ENCODE measurements at regions not wholly inside any gene's neighbourhood (a gene's known extent, or its start where the extent isn't known, plus 50 kb on each side); places are given as distances from the start of the nearest gene placed in this dataset.

- no peak for DNase-seq (ENCODE audit: low spot score)
These were observed 110.1 kb upstream of the ATP1A1 start for GRCh38 chr1:116262995-116263385.

GRCh38 chr1:116265931-116266863, 106.8 kb upstream of the ATP1A1 start:
- DNase-seq (ENCODE audit: low spot score), result no peak

DNA sequence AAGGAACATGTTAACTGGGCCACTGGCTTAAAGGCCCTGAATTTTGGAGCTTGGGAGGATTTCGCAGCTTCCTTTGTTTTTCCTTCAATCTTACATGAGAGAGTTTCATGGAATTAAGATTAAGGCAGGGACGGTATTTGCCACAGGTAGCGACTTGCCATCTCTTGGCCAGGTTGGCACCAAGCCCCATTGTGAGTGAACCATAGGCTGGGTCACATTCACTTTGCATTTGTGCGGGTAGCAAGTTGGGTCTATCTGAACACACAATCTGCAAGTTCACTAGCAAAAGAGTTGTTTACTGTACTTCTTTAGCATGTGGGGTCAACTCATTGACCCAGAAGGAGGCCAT, 106.2 kb upstream of the ATP1A1 start:
- DNase-seq (ENCODE audit: low spot score), result no peak

GRCh38 chr1:116268211-116268610, 104.8 kb upstream of the ATP1A1 start:
- DNase-seq (ENCODE audit: low spot score), result no peak

GRCh38 chr1:116270316-116271057, 102.6 kb upstream of the ATP1A1 start:
- no peak for DNase-seq (ENCODE audit: low spot score)

GRCh38 chr1:116273042-116273783, 99.8 kb upstream of the ATP1A1 start:
- DNase-seq (ENCODE audit: low spot score), result no peak

DNA sequence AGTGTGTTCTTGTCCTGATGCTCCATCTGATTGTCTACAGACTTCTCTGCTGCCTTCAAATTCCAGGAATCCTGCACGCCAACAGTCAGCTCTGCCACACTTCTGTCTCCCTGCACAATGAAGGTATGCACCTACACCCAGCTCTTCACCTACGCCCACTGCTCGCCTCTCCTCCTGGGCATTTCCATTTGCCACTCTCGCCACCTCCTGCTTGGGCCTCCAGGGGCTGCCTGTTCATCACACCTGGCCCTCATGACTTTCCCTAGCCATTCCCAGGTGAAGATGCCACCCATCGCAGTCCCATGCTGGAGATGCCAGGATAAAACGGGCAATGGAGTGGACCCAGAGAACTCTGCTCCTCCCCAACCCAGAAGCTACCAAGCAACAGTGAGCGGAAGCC, 96.5 kb upstream of the ATP1A1 start:
- DNase-seq (ENCODE audit: low spot score), result no peak

- DNase-seq (ENCODE audit: low spot score), result no peak
These were observed 95.1 kb upstream of the ATP1A1 start for GRCh38 chr1:116277840-116278540.

- no peak for DNase-seq (ENCODE audit: low spot score)
These were observed 94.5 kb upstream of the ATP1A1 start for GRCh38 chr1:116278541-116278866.

GRCh38 chr1:116279715-116280114, 93.3 kb upstream of the ATP1A1 start:
- no peak for DNase-seq (ENCODE audit: low spot score)

GRCh38 chr1:116284819-116285390, 88.1 kb upstream of the ATP1A1 start:
- no peak for DNase-seq (ENCODE audit: low spot score)

DNA sequence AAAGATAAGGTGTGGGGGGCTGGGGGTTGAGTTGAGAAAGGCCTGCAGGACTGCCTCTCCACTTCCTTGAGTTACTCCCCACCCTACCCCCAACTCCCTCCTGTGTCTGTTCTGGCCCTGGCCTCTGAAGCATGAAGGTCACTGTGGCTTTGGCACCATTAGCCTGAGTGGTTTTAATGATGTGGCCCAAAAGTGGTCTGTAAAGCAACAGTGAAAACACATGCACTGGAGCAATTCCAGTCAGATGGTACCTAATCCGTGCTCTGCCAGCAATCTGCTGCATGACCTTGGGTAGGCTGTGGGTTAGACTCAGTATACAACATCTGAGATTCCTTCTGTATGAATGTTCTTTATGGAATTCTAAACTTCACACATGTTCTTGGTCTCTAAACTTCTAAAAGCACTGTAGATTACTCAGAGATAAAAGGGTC, 86.5 kb upstream of the ATP1A1 start:
- no peak for DNase-seq (ENCODE audit: low spot score)

DNA sequence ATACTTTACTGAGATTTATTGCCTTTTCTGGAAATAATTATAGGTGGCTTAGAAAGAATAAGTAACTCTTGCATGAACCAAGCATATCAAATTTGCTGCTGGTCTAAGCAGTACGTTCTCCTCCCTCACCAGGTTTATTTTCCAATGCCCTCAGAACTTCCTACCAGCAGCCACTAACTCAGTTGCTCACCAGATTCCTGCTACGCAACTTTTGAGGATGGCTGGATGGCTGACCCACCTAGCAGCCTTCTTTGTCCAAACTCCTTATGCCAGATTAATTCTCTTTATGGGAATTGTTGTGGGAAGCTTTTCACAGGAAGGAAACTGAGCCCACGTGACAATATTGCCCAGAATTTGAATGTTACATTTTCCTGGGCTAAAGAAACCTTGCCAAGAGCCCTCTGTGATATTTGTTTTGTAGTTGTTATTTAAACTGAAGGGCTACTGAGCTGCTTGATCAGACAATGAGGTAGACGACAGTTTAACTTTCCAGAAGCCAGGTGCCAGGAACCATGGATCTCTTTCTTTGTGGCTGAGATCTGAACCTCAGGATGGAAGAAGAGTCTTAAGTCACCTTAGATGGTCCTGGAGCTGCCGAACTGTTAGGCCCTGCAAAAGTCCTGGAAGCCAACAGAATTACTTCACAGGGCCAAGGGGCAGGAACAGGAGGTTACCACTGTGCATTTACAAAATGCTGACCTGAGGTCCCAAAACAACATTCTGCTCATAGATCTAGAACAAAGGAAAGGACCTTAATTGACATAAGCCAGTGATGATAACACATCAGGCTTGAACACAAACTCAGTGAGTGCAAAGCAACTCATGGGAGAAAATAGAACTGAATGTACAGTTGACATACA, 85.5 kb upstream of the ATP1A1 start:
- no peak for DNase-seq (ENCODE audit: low spot score)

DNA sequence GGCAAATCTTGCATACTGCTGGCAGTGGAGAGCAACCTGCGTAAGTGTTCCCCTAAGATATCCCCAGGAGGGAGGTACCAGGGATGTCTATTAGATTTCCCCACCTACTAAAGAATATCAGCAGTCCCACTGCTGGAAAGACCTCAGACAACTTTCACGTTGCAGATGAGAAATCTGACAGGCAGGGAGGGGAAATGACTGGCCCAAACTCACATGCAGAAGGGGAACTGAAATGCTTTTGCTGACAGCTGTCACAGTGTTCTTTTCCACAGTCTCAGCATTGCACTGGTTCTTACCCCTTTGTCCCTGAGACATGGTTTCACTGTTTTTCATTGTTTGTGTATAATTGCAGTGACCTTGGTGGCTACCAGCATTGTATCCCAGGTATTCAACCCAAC, 84.8 kb upstream of the ATP1A1 start:
- no peak for DNase-seq (ENCODE audit: low spot score)

- DNase-seq (ENCODE audit: low spot score), result no peak
These were observed 83.9 kb upstream of the ATP1A1 start for GRCh38 chr1:116289193-116289592.

DNA sequence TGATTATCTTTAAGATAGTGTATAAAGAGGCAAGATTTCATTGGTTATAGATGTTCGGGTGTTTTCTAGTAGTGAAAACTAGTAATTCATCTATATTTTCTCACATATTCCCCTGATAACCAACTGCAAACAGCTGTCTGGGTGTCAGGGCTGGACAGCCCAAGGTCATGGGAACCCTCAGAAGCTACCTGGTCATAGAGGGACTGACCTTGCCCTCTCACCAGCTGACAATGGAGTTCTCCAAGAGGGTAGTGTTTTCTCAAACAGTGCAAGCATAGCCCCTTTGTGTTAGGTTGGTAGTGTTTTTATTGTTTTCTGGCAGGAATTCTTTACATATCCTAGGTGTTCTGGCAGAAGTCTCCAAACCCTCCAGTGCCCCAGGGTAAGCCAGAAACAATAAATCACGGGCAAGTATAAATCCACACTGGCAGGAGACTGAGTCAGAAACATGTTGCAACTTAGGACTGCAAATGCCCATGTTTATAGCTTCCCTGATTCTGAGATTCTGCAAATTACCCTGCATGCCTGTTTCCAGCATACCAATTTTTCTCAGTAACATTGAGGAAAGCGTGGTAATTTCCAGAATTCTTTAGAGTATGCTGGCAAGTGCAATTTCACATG, 82.8 kb upstream of the ATP1A1 start:
- DNase-seq (ENCODE audit: low spot score), result no peak

- DNase-seq (ENCODE audit: low spot score), result no peak
These were observed 82.0 kb upstream of the ATP1A1 start for GRCh38 chr1:116291024-116291423.

GRCh38 chr1:116292929-116293725, 79.9 kb upstream of the ATP1A1 start:
- no peak for DNase-seq (ENCODE audit: low spot score)

GRCh38 chr1:116297495-116298212, 75.4 kb upstream of the ATP1A1 start:
- no peak for DNase-seq (ENCODE audit: low spot score)
